ENCODE measurements at regions not wholly inside any gene's neighbourhood (a gene's known extent, or its start where the extent isn't known, plus 50 kb on each side); places are given as distances from the start of the nearest gene placed in this dataset.

DNA sequence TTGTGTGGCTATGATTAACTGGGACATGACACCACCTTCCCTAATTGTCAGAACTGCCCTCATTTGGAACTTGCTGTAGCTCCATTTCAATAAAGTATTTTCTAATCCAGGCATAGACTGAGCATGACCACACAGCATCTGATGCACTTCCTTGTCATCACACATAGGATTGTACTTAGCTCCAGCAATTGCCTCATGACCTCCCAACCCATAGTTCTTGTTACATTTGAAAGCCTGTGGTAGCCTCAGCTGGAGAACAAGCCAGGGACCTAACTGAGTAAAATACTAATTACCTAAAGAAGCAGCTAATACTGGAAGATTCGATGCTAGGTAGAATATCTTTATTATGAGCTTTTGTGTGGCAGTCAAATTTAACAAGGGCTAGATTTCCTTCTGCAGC lies 187.3 kb upstream of the KIF2B start:
- TF ChIP-seq, protein P1, sequence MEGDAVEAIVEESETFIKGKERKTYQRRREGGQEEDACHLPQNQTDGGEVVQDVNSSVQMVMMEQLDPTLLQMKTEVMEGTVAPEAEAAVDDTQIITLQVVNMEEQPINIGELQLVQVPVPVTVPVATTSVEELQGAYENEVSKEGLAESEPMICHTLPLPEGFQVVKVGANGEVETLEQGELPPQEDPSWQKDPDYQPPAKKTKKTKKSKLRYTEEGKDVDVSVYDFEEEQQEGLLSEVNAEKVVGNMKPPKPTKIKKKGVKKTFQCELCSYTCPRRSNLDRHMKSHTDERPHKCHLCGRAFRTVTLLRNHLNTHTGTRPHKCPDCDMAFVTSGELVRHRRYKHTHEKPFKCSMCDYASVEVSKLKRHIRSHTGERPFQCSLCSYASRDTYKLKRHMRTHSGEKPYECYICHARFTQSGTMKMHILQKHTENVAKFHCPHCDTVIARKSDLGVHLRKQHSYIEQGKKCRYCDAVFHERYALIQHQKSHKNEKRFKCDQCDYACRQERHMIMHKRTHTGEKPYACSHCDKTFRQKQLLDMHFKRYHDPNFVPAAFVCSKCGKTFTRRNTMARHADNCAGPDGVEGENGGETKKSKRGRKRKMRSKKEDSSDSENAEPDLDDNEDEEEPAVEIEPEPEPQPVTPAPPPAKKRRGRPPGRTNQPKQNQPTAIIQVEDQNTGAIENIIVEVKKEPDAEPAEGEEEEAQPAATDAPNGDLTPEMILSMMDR (IDR thresholded peaks at IDR 0.05; ENCODE audit: insufficient read depth, low read depth, low read length): no peak
- no peak for TF ChIP-seq EZH2 (IDR thresholded peaks at IDR 0.05; ENCODE audit: insufficient read depth, low read length)

All from astrocyte (in vitro differentiated cells and primary cell).